GM23338 (cell line): ENCODE measurements at regions not wholly inside any gene's neighbourhood (a gene's known extent, or its start where the extent isn't known, plus 50 kb on each side); places are given as distances from the start of the nearest gene placed in this dataset.

ENCODE experiments used
- ATAC-seq: fragments of 200-7000 bp; cut with Tn5 transposase; 3 replicates; pipeline ENCODE4 v1.9.1; 2020
- DNase-seq: peaks from one replicate; pipeline ENCODE4 v3.0.0-alpha.2; 2015; ENCODE audit warnings: low spot score
- H2AFZ ChIP-seq: fragments of 200-600 bp; sonication (generic); 2 replicates; pipeline ENCODE4 v1.8.0; 2016; ENCODE audit warnings: antibody characterized with exemption, mild to moderate bottlenecking, moderate library complexity
- H3F3A ChIP-seq: fragments of 200-600 bp; sonication (generic); replicated peaks from 2 replicates; pipeline ENCODE4 v1.8.0; 2017; ENCODE audit warnings: antibody characterized with exemption, mixed run types, low read depth
- H3K27ac ChIP-seq: fragments of 200-600 bp; sonication (generic); 2 replicates; pipeline ENCODE4 v1.6.1; 2016; ENCODE audit warnings: low read depth
- H3K27me3 ChIP-seq: fragments of 200-600 bp; sonication (generic); 2 replicates; pipeline ENCODE4 v1.8.0; 2016; ENCODE audit warnings: mild to moderate bottlenecking, mixed run types, moderate library complexity; ENCODE audit not compliant: insufficient read depth
- H3K36me3 ChIP-seq: fragments of 200-600 bp; sonication (generic); 2 replicates; pipeline ENCODE4 v1.8.0; 2016; ENCODE audit warnings: mild to moderate bottlenecking; ENCODE audit not compliant: insufficient read depth
- H3K4me1 ChIP-seq: fragments of 200-600 bp; sonication (generic); 2 replicates; pipeline ENCODE4 v1.8.0; 2016; ENCODE audit warnings: mild to moderate bottlenecking, moderate library complexity; ENCODE audit not compliant: insufficient read depth
- H3K4me2 ChIP-seq: fragments of 200-600 bp; sonication (generic); 2 replicates; pipeline ENCODE4 v1.7.1; 2017; ENCODE audit warnings: mixed run types
- H3K4me3 ChIP-seq: fragments of 200-600 bp; sonication (generic); 2 replicates; pipeline ENCODE4 v1.6.1; 2016; ENCODE audit warnings: mixed run types
- H3K79me2 ChIP-seq: fragments of 200-600 bp; sonication (generic); replicated peaks from 2 replicates; pipeline ENCODE4 v1.8.0; 2017; ENCODE audit warnings: mild to moderate bottlenecking; ENCODE audit not compliant: insufficient read depth
- H3K9me2 ChIP-seq: fragments of 200-600 bp; sonication (generic); 2 replicates; pipeline ENCODE4 v1.8.0; 2017; ENCODE audit not compliant: insufficient read depth
- H4K20me1 ChIP-seq: fragments of 200-600 bp; sonication (generic); replicated peaks from 2 replicates; pipeline ENCODE4 v1.8.0; 2017; ENCODE audit warnings: mild to moderate bottlenecking; ENCODE audit not compliant: insufficient read depth
- H3K27ac Mint-ChIP-seq: 2 replicates; pipeline ENCODE4 v1.8.0; 2020; ENCODE audit warnings: inconsistent platforms, mild to moderate bottlenecking, moderate library complexity, mixed read lengths
- H3K27me3 Mint-ChIP-seq: 3 replicates; pipeline ENCODE4 v1.8.0; 2022; ENCODE audit warnings: low read depth, mild to moderate bottlenecking, moderate library complexity, mixed read lengths, inconsistent platforms; ENCODE audit not compliant: insufficient read depth, poor library complexity
- H3K36me3 Mint-ChIP-seq: 3 replicates; pipeline ENCODE4 v1.8.0; 2021; ENCODE audit warnings: low read depth, mild to moderate bottlenecking, inconsistent platforms, moderate library complexity, mixed read lengths
- H3K4me1 Mint-ChIP-seq: 3 replicates; pipeline ENCODE4 v1.8.0; 2020; ENCODE audit warnings: mild to moderate bottlenecking, inconsistent platforms, mixed read lengths
- H3K4me3 Mint-ChIP-seq: 3 replicates; pipeline ENCODE4 v1.8.0; 2021; ENCODE audit warnings: moderate library complexity, mild to moderate bottlenecking, inconsistent platforms, mixed read lengths
- H3K9me3 Mint-ChIP-seq: 3 replicates; pipeline ENCODE4 v1.8.0; 2020; ENCODE audit warnings: moderate library complexity, mild to moderate bottlenecking, inconsistent platforms, mixed read lengths
- CREB1 ChIP-seq: fragments of 250-450 bp; sonication (Bioruptor Pico); IDR thresholded peaks from 2 replicates; pipeline ENCODE4 v1.5.0; 2020; ENCODE audit warnings: low read depth, mild to moderate bottlenecking, moderate library complexity
- CTCF ChIP-seq, 2 experiments: fragments of 200-600 bp in 1 of 2; sonication (generic) in 1 of 2; conservative IDR thresholded peaks; 2 replicates each; pipeline versions ENCODE4 v1.5.1 to v1.6.1; 2016 to 2017; ENCODE audit warnings: antibody characterized with exemption in 2 of 2, low read depth in 2 of 2, mild to moderate bottlenecking in 2 of 2, moderate library complexity in 1 of 2
- ETS1 ChIP-seq: IDR thresholded peaks from 2 replicates; pipeline ENCODE4 v1.6.1; 2016; ENCODE audit warnings: antibody characterized with exemption
- EZH2 ChIP-seq: fragments of 200-600 bp; sonication (generic); IDR thresholded peaks from one replicate; pipeline ENCODE4 v1.8.0; 2017; ENCODE audit warnings: antibody characterized with exemption, mild to moderate bottlenecking, low read depth; ENCODE audit not compliant: unreplicated experiment
- EZH2phosphoT487 ChIP-seq: fragments of 200-600 bp; sonication (generic); IDR thresholded peaks from one replicate; pipeline ENCODE4 v1.8.1; 2018; ENCODE audit warnings: antibody characterized with exemption; ENCODE audit not compliant: unreplicated experiment
- JUNB ChIP-seq: IDR thresholded peaks from one replicate; pipeline ENCODE4 v1.6.1; 2016; ENCODE audit warnings: antibody characterized with exemption; ENCODE audit not compliant: unreplicated experiment
- NANOG ChIP-seq: IDR thresholded peaks from 2 replicates; pipeline ENCODE4 v1.6.1; 2016; ENCODE audit warnings: antibody characterized with exemption, borderline replicate concordance
- POLR2AphosphoS5 ChIP-seq: IDR thresholded peaks from 2 replicates; pipeline ENCODE4 v1.6.1; 2016; ENCODE audit warnings: antibody characterized with exemption, low read depth
- REST ChIP-seq: IDR thresholded peaks from one replicate; pipeline ENCODE4 v1.6.1; 2018; ENCODE audit warnings: antibody characterized with exemption; ENCODE audit not compliant: unreplicated experiment
- STAT1 ChIP-seq: IDR thresholded peaks from one replicate; pipeline ENCODE4 v1.6.1; 2016; ENCODE audit warnings: antibody characterized with exemption; ENCODE audit not compliant: unreplicated experiment
- ZNF114 ChIP-seq: fragments of 250-450 bp; sonication (Bioruptor Pico); IDR thresholded peaks from 2 replicates; pipeline ENCODE4 v1.5.0; 2020; ENCODE audit warnings: mild to moderate bottlenecking, moderate library complexity
- ZNF331 ChIP-seq: fragments of 250-450 bp; sonication (Bioruptor Pico); IDR thresholded peaks from 2 replicates; pipeline ENCODE4 v1.5.0; 2020; ENCODE audit warnings: low read depth, mild to moderate bottlenecking, moderate library complexity
- ZNF462 ChIP-seq: fragments of 250-450 bp; sonication (Bioruptor Pico); IDR thresholded peaks from 2 replicates; pipeline ENCODE4 v1.5.0; 2020; ENCODE audit warnings: mild to moderate bottlenecking, moderate library complexity

- DNase-seq (no peak), ATAC-seq (no peak)
- Histone ChIP-seq H3K4me1 (peaks cover 18% of the 10 kb centered on the region; the same call in 1 of the 2 replicates), H3K9me2 (0 out of 2 replicates have a peak, but pooled peaks cover 13% of the 10 kb centered on the region), H3K4me2 (no peak overlapping the region), H3K79me2 (no peaks in the 10 kb centered on the region), H3K27me3 (no peaks in the 10 kb centered on the region), H3F3A (no peaks in the 10 kb centered on the region), H3K36me3 (no peaks in the 10 kb centered on the region), H3K4me3 (no peak overlapping the region), H2AFZ (no peak overlapping the region), H3K27ac (no peak overlapping the region), H4K20me1 (no peaks in the 10 kb centered on the region)
- H3K27me3 Mint-ChIP-seq, result peaks cover 1% of the 10 kb centered on the region
- no peak overlapping the region for H3K27ac Mint-ChIP-seq
- TF ChIP-seq CREB1, result no peak
- no peak for TF ChIP-seq ZNF331 (CRISPR knock-in tag)
- TF ChIP-seq ETS1, result no peak
- TF ChIP-seq STAT1, result no peak
- no peak for TF ChIP-seq EZH2phosphoT487
- no peak for TF ChIP-seq CTCF (conservative IDR thresholded peaks at IDR 0.05; ENCODE audit: low read depth in 2 of 2)
- no peak for TF ChIP-seq NANOG
- no peak for TF ChIP-seq JUNB
- TF ChIP-seq REST, result no peak
- TF ChIP-seq ZNF462, result no peak
- no peak for TF ChIP-seq ZNF114 (CRISPR knock-in tag)
- no peak for TF ChIP-seq POLR2AphosphoS5
- no peak for TF ChIP-seq EZH2
- peaks cover 21% of the 10 kb centered on the region for H3K4me1 Mint-ChIP-seq
- H3K4me3 Mint-ChIP-seq, result no peak overlapping the region
- peaks cover 21% of the 10 kb centered on the region for H3K9me3 Mint-ChIP-seq
- H3K36me3 Mint-ChIP-seq, result peaks cover 17% of the 10 kb centered on the region
Observed at GRCh38 chr2:78766459-78766858, 259.0 kb upstream of the REG3G start.
